Astrocyte (in vitro differentiated cells and primary cell): ENCODE measurements at regions not wholly inside any gene's neighbourhood (a gene's known extent, or its start where the extent isn't known, plus 50 kb on each side); places are given as distances from the start of the nearest gene placed in this dataset.
"Not testable (repeated sequence)": the region's sequence is repeated elsewhere in the genome, so short reads cannot be mapped to it uniquely, and the experiment has no call there.

Experiments used
- DNase-seq: peaks from one replicate; pipeline ENCODE4 v3.0.0-alpha.2; 2010; ENCODE audit warnings: low read depth
- FAIRE-seq: peaks from 2 replicates; lab custom pipeline; 2011; peaks lifted over from hg19 to GRCh38; lab: Jason Lieb, UNC
- H2AFZ ChIP-seq: 2 replicates; pipeline ENCODE4 v1.6.0; 2012; ENCODE audit warnings: low read depth, low read length, inconsistent platforms
- H3K27ac ChIP-seq: 2 replicates; pipeline ENCODE4 v1.5.1; 2011; ENCODE audit warnings: low read depth, low read length, inconsistent platforms
- H3K27me3 ChIP-seq: 2 replicates; pipeline ENCODE4 v1.6.0; 2011; ENCODE audit warnings: low read length, inconsistent platforms; ENCODE audit not compliant: insufficient read depth
- H3K36me3 ChIP-seq: 2 replicates; pipeline ENCODE4 v1.5.1; 2011; ENCODE audit warnings: low read length, inconsistent platforms; ENCODE audit not compliant: insufficient read depth
- H3K4me1 ChIP-seq: 2 replicates; pipeline ENCODE4 v1.5.1; 2011; ENCODE audit warnings: low read length, inconsistent platforms; ENCODE audit not compliant: insufficient read depth
- H3K4me2 ChIP-seq: 2 replicates; pipeline ENCODE4 v1.6.0; 2012; ENCODE audit warnings: low read length, inconsistent platforms
- H3K4me3 ChIP-seq: 2 replicates; pipeline ENCODE4 v1.5.1; 2011; ENCODE audit warnings: low read depth, mild to moderate bottlenecking, low read length, inconsistent platforms; ENCODE audit not compliant: insufficient read depth
- H3K79me2 ChIP-seq: 2 replicates; pipeline ENCODE4 v1.6.0; 2012; ENCODE audit warnings: mild to moderate bottlenecking, low read length, inconsistent platforms; ENCODE audit not compliant: insufficient read depth
- H3K9ac ChIP-seq: 2 replicates; pipeline ENCODE4 v1.6.0; 2012; ENCODE audit warnings: mild to moderate bottlenecking, low read length, inconsistent platforms
- H3K9me3 ChIP-seq: 2 replicates; pipeline ENCODE4 v1.5.1; 2012; ENCODE audit warnings: low read depth, mild to moderate bottlenecking, low read length, inconsistent platforms; ENCODE audit not compliant: insufficient read depth
- H4K20me1 ChIP-seq: 2 replicates; pipeline ENCODE4 v1.6.0; 2012; ENCODE audit warnings: low read length, inconsistent platforms; ENCODE audit not compliant: insufficient read depth
- H3K27ac Mint-ChIP-seq: one replicate; pipeline ENCODE4 v1.8.0; 2021; ENCODE audit warnings: mild to moderate bottlenecking, mixed read lengths; ENCODE audit not compliant: unreplicated experiment
- H3K27me3 Mint-ChIP-seq: one replicate; pipeline ENCODE4 v1.8.0; 2021; ENCODE audit warnings: low read depth, mixed read lengths; ENCODE audit not compliant: unreplicated experiment
- H3K36me3 Mint-ChIP-seq: one replicate; pipeline ENCODE4 v1.8.0; 2021; ENCODE audit warnings: low read depth, mixed read lengths; ENCODE audit not compliant: unreplicated experiment
- H3K4me1 Mint-ChIP-seq: one replicate; pipeline ENCODE4 v1.8.0; 2021; ENCODE audit warnings: low read depth, mixed read lengths; ENCODE audit not compliant: unreplicated experiment
- H3K4me3 Mint-ChIP-seq: one replicate; pipeline ENCODE4 v1.8.0; 2021; ENCODE audit warnings: mild to moderate bottlenecking, moderate library complexity, mixed read lengths; ENCODE audit not compliant: unreplicated experiment
- H3K9me3 Mint-ChIP-seq: one replicate; pipeline ENCODE4 v1.8.0; 2021; ENCODE audit warnings: mild to moderate bottlenecking, mixed read lengths; ENCODE audit not compliant: unreplicated experiment
- CTCF ChIP-seq: IDR thresholded peaks from 2 replicates; pipeline ENCODE4 v1.5.1; 2011; ENCODE audit warnings: low read depth, mild to moderate bottlenecking, inconsistent platforms, low read length, moderate library complexity; ENCODE audit not compliant: insufficient read depth
- EZH2 ChIP-seq: IDR thresholded peaks from 2 replicates; pipeline ENCODE4 v1.6.1; 2012; ENCODE audit warnings: mild to moderate bottlenecking, low read length, inconsistent platforms; ENCODE audit not compliant: insufficient read depth

- H3K27ac Mint-ChIP-seq, result no peak overlapping the region
- Histone ChIP-seq H3K36me3 (no peaks in the 10 kb centered on the region), H3K4me2 (no peak overlapping the region), H3K9me3 (peaks cover 3% of the 10 kb centered on the region), H3K9ac (no peak overlapping the region), H3K4me3 (no peak overlapping the region), H4K20me1 (no peaks in the 10 kb centered on the region), H3K4me1 (no peaks in the 10 kb centered on the region), H2AFZ (no peak overlapping the region), H3K27me3 (no peaks in the 10 kb centered on the region), H3K79me2 (no peaks in the 10 kb centered on the region), H3K27ac (no peak overlapping the region)
- no peaks in the 10 kb centered on the region for H3K27me3 Mint-ChIP-seq
- peaks cover 8% of the 10 kb centered on the region for H3K4me1 Mint-ChIP-seq
- DNase-seq (no peak), FAIRE-seq (no peak)
- H3K36me3 Mint-ChIP-seq, result peaks cover 7% of the 10 kb centered on the region
- no peak for TF ChIP-seq EZH2
- TF ChIP-seq CTCF, result no peak
- peaks cover 13% of the 10 kb centered on the region for H3K9me3 Mint-ChIP-seq
- no peak overlapping the region for H3K4me3 Mint-ChIP-seq
These were observed 143.8 kb upstream of the SLC38A2 start for GRCh38 chr12:46516238-46516932.

- H2AFZ ChIP-seq, result no peak overlapping the region
- H3K4me3 ChIP-seq, result no peak overlapping the region
- H3K27me3 ChIP-seq, result no peaks in the 10 kb centered on the region
- no peak for FAIRE-seq
- no peak overlapping the region for H3K27ac ChIP-seq
- peaks cover 13% of the 10 kb centered on the region for H3K9me3 Mint-ChIP-seq
- no peak for DNase-seq
- no peak overlapping the region for H3K4me2 ChIP-seq
- no peak overlapping the region for H3K9ac ChIP-seq
- peaks cover 8% of the 10 kb centered on the region for H3K4me1 Mint-ChIP-seq
- no peaks in the 10 kb centered on the region for H3K27me3 Mint-ChIP-seq
- no peak overlapping the region for H3K27ac Mint-ChIP-seq
- H3K36me3 Mint-ChIP-seq, result peaks cover 7% of the 10 kb centered on the region
- no peak overlapping the region for H3K4me3 Mint-ChIP-seq
- H3K9me3 ChIP-seq, result peaks cover 3% of the 10 kb centered on the region
- no peaks in the 10 kb centered on the region for H3K36me3 ChIP-seq
- no peaks in the 10 kb centered on the region for H3K79me2 ChIP-seq
- H4K20me1 ChIP-seq, result no peaks in the 10 kb centered on the region
- H3K4me1 ChIP-seq, result no peaks in the 10 kb centered on the region
- TF ChIP-seq CTCF (no peak), EZH2 (no peak)
These were observed 143.3 kb upstream of the SLC38A2 start for GRCh38 chr12:46515829-46516228.

GRCh38 chr12:46514886-46515285, 142.3 kb upstream of the SLC38A2 start:
- no peak overlapping the region for H3K4me2 ChIP-seq
- no peak for TF ChIP-seq EZH2
- TF ChIP-seq CTCF, result no peak
- no peak overlapping the region for H3K9ac ChIP-seq
- FAIRE-seq (no peak), DNase-seq (no peak)
- H3K27ac ChIP-seq, result no peak overlapping the region
- H3K9me3 Mint-ChIP-seq, result peaks cover 18% of the 10 kb centered on the region
- H3K27me3 Mint-ChIP-seq, result no peaks in the 10 kb centered on the region
- H3K9me3 ChIP-seq, result peaks cover 7% of the 10 kb centered on the region
- H3K79me2 ChIP-seq, result no peaks in the 10 kb centered on the region
- no peaks in the 10 kb centered on the region for H3K4me1 ChIP-seq
- H3K27ac Mint-ChIP-seq, result no peak overlapping the region
- H2AFZ ChIP-seq, result no peak overlapping the region
- no peak overlapping the region for H3K4me3 ChIP-seq
- H3K27me3 ChIP-seq, result no peaks in the 10 kb centered on the region
- no peaks in the 10 kb centered on the region for H3K36me3 ChIP-seq
- peaks cover 7% of the 10 kb centered on the region for H3K36me3 Mint-ChIP-seq
- H4K20me1 ChIP-seq, result no peaks in the 10 kb centered on the region
- H3K4me3 Mint-ChIP-seq, result no peak overlapping the region
- peaks cover 8% of the 10 kb centered on the region for H3K4me1 Mint-ChIP-seq

GRCh38 chr12:46510257-46510656, 137.7 kb upstream of the SLC38A2 start:
- H4K20me1 ChIP-seq, H3K79me2 ChIP-seq, H3K4me3 ChIP-seq, H3K27ac ChIP-seq, H3K4me1 ChIP-seq, H3K4me2 ChIP-seq, H3K27me3 Mint-ChIP-seq, H3K27ac Mint-ChIP-seq, H3K27me3 ChIP-seq, H2AFZ ChIP-seq, DNase-seq, H3K4me1 Mint-ChIP-seq, H3K9ac ChIP-seq, H3K4me3 Mint-ChIP-seq, H3K36me3 Mint-ChIP-seq, FAIRE-seq, H3K9me3 ChIP-seq, H3K36me3 ChIP-seq: not testable (repeated sequence)
- peaks cover 37% of the 10 kb centered on the region for H3K9me3 Mint-ChIP-seq
